H9 (cell line): ENCODE measurements at regions not wholly inside any gene's neighbourhood (a gene's known extent, or its start where the extent isn't known, plus 50 kb on each side); places are given as distances from the start of the nearest gene placed in this dataset.

Experiments
- DNase-seq: peaks from one replicate; pipeline ENCODE4 v3.0.0-alpha.2; 2017
- H2AFZ ChIP-seq: one replicate; pipeline ENCODE4 v1.6.1; 2013; ENCODE audit warnings: mild to moderate bottlenecking, low read length, control low read depth, moderate library complexity
- H2AK5ac ChIP-seq: 2 replicates; pipeline ENCODE4 v1.6.1; 2013; ENCODE audit warnings: low read length, control low read depth, mixed read lengths; ENCODE audit not compliant: insufficient read length
- H2BK120ac ChIP-seq: one replicate; pipeline ENCODE4 v1.6.1; 2013; ENCODE audit warnings: low read depth, mild to moderate bottlenecking, low read length, control low read depth, inconsistent platforms; ENCODE audit not compliant: poor library complexity, severe bottlenecking
- H2BK12ac ChIP-seq: 2 replicates; pipeline ENCODE4 v1.6.1; 2013; ENCODE audit warnings: low read length, control low read depth, mixed read lengths, low read depth; ENCODE audit not compliant: insufficient read length
- H2BK15ac ChIP-seq: 2 replicates; pipeline ENCODE4 v1.6.1; 2013; ENCODE audit warnings: low read depth, low read length, control low read depth
- H2BK20ac ChIP-seq: one replicate; pipeline ENCODE4 v1.6.1; 2013; ENCODE audit warnings: low read depth, mild to moderate bottlenecking, low read length, control low read depth, inconsistent platforms; ENCODE audit not compliant: poor library complexity, severe bottlenecking
- H2BK5ac ChIP-seq: 2 replicates; pipeline ENCODE4 v1.6.1; 2013; ENCODE audit warnings: low read length, control low read depth, mixed read lengths; ENCODE audit not compliant: insufficient read length
- H3K14ac ChIP-seq: 2 replicates; pipeline ENCODE4 v1.6.1; 2013; ENCODE audit warnings: low read length, control low read depth; ENCODE audit not compliant: insufficient read depth
- H3K18ac ChIP-seq: 2 replicates; pipeline ENCODE4 v1.6.1; 2013; ENCODE audit warnings: low read depth, mild to moderate bottlenecking, mixed read lengths, low read length, control low read depth; ENCODE audit not compliant: insufficient read length
- H3K23ac ChIP-seq: 2 replicates; pipeline ENCODE4 v1.6.1; 2013; ENCODE audit warnings: low read length, control low read depth, mixed read lengths, low read depth; ENCODE audit not compliant: insufficient read length
- H3K23me2 ChIP-seq: 2 replicates; pipeline ENCODE4 v1.6.1; 2013; ENCODE audit warnings: low read depth, mild to moderate bottlenecking, mixed read lengths, low read length, control low read depth; ENCODE audit not compliant: insufficient read length, poor library complexity, severe bottlenecking
- H3K27ac ChIP-seq: 2 replicates; pipeline ENCODE4 v1.5.1; 2013; ENCODE audit warnings: low read length, control low read depth, mixed read lengths, low read depth; ENCODE audit not compliant: insufficient read length
- H3K27me3 ChIP-seq: 2 replicates; pipeline ENCODE4 v1.6.1; 2013; ENCODE audit warnings: low read length, control low read depth, inconsistent platforms; ENCODE audit not compliant: insufficient read depth
- H3K4ac ChIP-seq: 2 replicates; pipeline ENCODE4 v1.6.1; 2013; ENCODE audit warnings: low read depth, mild to moderate bottlenecking, control low read depth, inconsistent platforms, low read length, moderate library complexity
- H3K4me1 ChIP-seq: 2 replicates; pipeline ENCODE4 v1.6.1; 2013; ENCODE audit warnings: low read length, control low read depth, inconsistent platforms; ENCODE audit not compliant: insufficient read depth
- H3K4me2 ChIP-seq: 2 replicates; pipeline ENCODE4 v1.6.1; 2013; ENCODE audit warnings: low read length, control low read depth, mixed read lengths; ENCODE audit not compliant: insufficient read length, insufficient read depth
- H3K56ac ChIP-seq: 2 replicates; pipeline ENCODE4 v1.6.1; 2013; ENCODE audit warnings: low read depth, mild to moderate bottlenecking, mixed read lengths, low read length, control low read depth; ENCODE audit not compliant: insufficient read length
- H3K79me1 ChIP-seq: 2 replicates; pipeline ENCODE4 v1.6.1; 2013; ENCODE audit warnings: low read depth, mild to moderate bottlenecking, moderate library complexity, low read length, control low read depth, inconsistent platforms; ENCODE audit not compliant: insufficient read depth, poor library complexity, severe bottlenecking
- H3K79me2 ChIP-seq: 2 replicates; pipeline ENCODE4 v1.6.1; 2013; ENCODE audit warnings: low read length, control low read depth, inconsistent platforms; ENCODE audit not compliant: insufficient read depth
- H3K9ac ChIP-seq: 2 replicates; pipeline ENCODE4 v1.6.1; 2013; ENCODE audit warnings: low read length, control low read depth, mixed read lengths; ENCODE audit not compliant: insufficient read length; ENCODE audit errors: extremely low read depth
- H3K9me3 ChIP-seq: one replicate; pipeline ENCODE4 v1.6.1; 2013; ENCODE audit warnings: low read depth, low read length, inconsistent platforms; ENCODE audit not compliant: control insufficient read depth
- H3T11ph ChIP-seq: one replicate; pipeline ENCODE4 v1.6.1; 2013; ENCODE audit warnings: mild to moderate bottlenecking, low read length, control low read depth, inconsistent platforms
- H4K20me1 ChIP-seq: one replicate; pipeline ENCODE4 v1.6.1; 2013; ENCODE audit not compliant: control insufficient read depth, insufficient read length, insufficient read depth
- H4K5ac ChIP-seq: 2 replicates; pipeline ENCODE4 v1.6.1; 2013; ENCODE audit warnings: low read depth, mild to moderate bottlenecking, mixed read lengths, low read length, control low read depth; ENCODE audit not compliant: insufficient read length
- H4K8ac ChIP-seq: replicated peaks from 2 replicates; pipeline ENCODE4 v1.6.1; 2013; ENCODE audit warnings: low read length, control low read depth, mixed read lengths, low read depth; ENCODE audit not compliant: insufficient read length
- H4K91ac ChIP-seq: 2 replicates; pipeline ENCODE4 v1.6.1; 2013; ENCODE audit warnings: low read depth, mild to moderate bottlenecking, moderate library complexity, mixed read lengths, low read length, control low read depth; ENCODE audit not compliant: insufficient read length
- H3K27ac Mint-ChIP-seq, 3 experiments: 2 replicates in 2 of 3; 3 replicates in 1 of 3; pipeline ENCODE4 v1.8.0; 2020 to 2021; ENCODE audit warnings: mixed read lengths in 3 of 3, mild to moderate bottlenecking in 1 of 3, moderate library complexity in 1 of 3
- H3K27me3 Mint-ChIP-seq: 2 replicates; pipeline ENCODE4 v1.8.0; 2021; ENCODE audit warnings: low read depth, mild to moderate bottlenecking, moderate library complexity, mixed read lengths
- H3K36me3 Mint-ChIP-seq, 3 experiments: 2 replicates in 2 of 3; 3 replicates in 1 of 3; pipeline ENCODE4 v1.8.0; 2020 to 2021; ENCODE audit warnings: low read depth in 3 of 3, mixed read lengths in 3 of 3; ENCODE audit not compliant: insufficient read depth in 1 of 3
- H3K4me1 Mint-ChIP-seq, 2 experiments: 2 replicates each; pipeline ENCODE4 v1.8.0; 2020; ENCODE audit warnings: mixed read lengths in 2 of 2
- H3K4me3 Mint-ChIP-seq, 2 experiments: 2 replicates in 1 of 2; 3 replicates in 1 of 2; pipeline ENCODE4 v1.8.0; 2020 to 2021; ENCODE audit warnings: mild to moderate bottlenecking in 2 of 2, mixed read lengths in 2 of 2, moderate library complexity in 1 of 2
- H3K9me3 Mint-ChIP-seq, 2 experiments: 2 replicates in 1 of 2; 3 replicates in 1 of 2; pipeline ENCODE4 v1.8.0; 2020; ENCODE audit warnings: mild to moderate bottlenecking in 2 of 2, mixed read lengths in 2 of 2, moderate library complexity in 1 of 2
- WGBS: extraction: QIAGEN DNeasy Blood & Tissue Kit; methylation state at CpG from one replicate; pipeline ENCODE4 v1.1.7; 2013; ENCODE audit warnings: missing lambda C conversion rate, low lambda C conversion rate, mixed read lengths; ENCODE audit not compliant: insufficient read length; ENCODE audit errors: extremely low coverage; 5-methylcytosine and 5-hydroxymethylcytosine counted together
- TF ChIP-seq, protein P1 (sequence below): fragments of 200-600 bp; sonication (generic); conservative IDR thresholded peaks from 3 replicates; pipeline ENCODE4 v1.8.0; 2021; ENCODE audit warnings: antibody characterized with exemption, mild to moderate bottlenecking

DNA sequence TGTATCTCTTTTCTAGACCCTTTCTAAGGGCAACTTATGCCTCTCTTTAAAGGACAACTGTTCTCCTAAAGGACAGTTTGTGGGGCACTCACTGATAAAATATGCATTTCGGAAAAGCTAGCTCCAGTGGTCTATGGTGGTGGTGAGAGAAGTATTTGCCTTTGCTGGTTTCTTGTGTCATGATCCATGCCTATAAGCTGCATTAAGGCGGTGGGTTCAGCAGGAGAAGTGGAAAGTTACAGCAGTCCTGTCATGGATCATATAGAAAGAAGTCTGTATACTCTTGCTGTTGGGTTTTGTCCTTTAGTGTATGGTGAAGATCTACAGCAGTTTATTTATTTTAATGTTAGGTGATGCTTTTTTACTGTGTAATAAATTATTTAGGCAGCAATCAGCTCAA, 563.9 kb upstream of the PSMD7 start:
- no peaks in the 10 kb centered on the region for H3K9me3 ChIP-seq
- no peaks in the 10 kb centered on the region for H3K4me1 Mint-ChIP-seq

More for the DNA sequence above, 563.9 kb upstream of the PSMD7 start:
- H3K79me1 ChIP-seq, result no peaks in the 10 kb centered on the region
- no peak for DNase-seq
- H3K79me2 ChIP-seq, result no peaks in the 10 kb centered on the region
- no peaks in the 10 kb centered on the region for H3K4me1 ChIP-seq
- H3K4me2 ChIP-seq, result no peak overlapping the region
- H3K9ac ChIP-seq, result no peak overlapping the region
- H2BK15ac ChIP-seq, result no peak overlapping the region
- H2AFZ ChIP-seq, result no peak overlapping the region
- H3T11ph ChIP-seq, result no peak overlapping the region
- Mint-ChIP-seq H3K27me3 (no peaks in the 10 kb centered on the region; the same call in 1 of the 2 replicates), H3K36me3 (peaks cover 3 to 26% (median 7%) of the 10 kb centered on the region in 3 experiments; a peak in 6 of 7 replicates), H3K4me3 (no peak overlapping the region), H3K27ac (no peak overlapping the region), H3K9me3 (peaks cover 21 to 24% of the 10 kb centered on the region in 2 experiments)
- no CpG with 5 or more reads among the region's 2 CpGs for WGBS
- no peak overlapping the region for H4K8ac ChIP-seq
- H2BK5ac ChIP-seq, result no peak overlapping the region
- H3K4ac ChIP-seq, result no peak overlapping the region
- no peak overlapping the region for H3K56ac ChIP-seq
- no peak overlapping the region for H3K18ac ChIP-seq
- H3K23me2 ChIP-seq, result no peaks in the 10 kb centered on the region
- no peak overlapping the region for H4K5ac ChIP-seq
- H2BK120ac ChIP-seq, result no peak overlapping the region
- H4K20me1 ChIP-seq, result no peaks in the 10 kb centered on the region
- no peak overlapping the region for H2AK5ac ChIP-seq
- no peak overlapping the region for H2BK12ac ChIP-seq
- H4K91ac ChIP-seq, result no peak overlapping the region
- H3K14ac ChIP-seq, result no peak overlapping the region
- H3K23ac ChIP-seq, result no peak overlapping the region
- H2BK20ac ChIP-seq, result no peak overlapping the region
- TF ChIP-seq, protein P1, sequence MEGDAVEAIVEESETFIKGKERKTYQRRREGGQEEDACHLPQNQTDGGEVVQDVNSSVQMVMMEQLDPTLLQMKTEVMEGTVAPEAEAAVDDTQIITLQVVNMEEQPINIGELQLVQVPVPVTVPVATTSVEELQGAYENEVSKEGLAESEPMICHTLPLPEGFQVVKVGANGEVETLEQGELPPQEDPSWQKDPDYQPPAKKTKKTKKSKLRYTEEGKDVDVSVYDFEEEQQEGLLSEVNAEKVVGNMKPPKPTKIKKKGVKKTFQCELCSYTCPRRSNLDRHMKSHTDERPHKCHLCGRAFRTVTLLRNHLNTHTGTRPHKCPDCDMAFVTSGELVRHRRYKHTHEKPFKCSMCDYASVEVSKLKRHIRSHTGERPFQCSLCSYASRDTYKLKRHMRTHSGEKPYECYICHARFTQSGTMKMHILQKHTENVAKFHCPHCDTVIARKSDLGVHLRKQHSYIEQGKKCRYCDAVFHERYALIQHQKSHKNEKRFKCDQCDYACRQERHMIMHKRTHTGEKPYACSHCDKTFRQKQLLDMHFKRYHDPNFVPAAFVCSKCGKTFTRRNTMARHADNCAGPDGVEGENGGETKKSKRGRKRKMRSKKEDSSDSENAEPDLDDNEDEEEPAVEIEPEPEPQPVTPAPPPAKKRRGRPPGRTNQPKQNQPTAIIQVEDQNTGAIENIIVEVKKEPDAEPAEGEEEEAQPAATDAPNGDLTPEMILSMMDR, result no peak
- no peak overlapping the region for H3K27ac ChIP-seq
- H3K27me3 ChIP-seq, result no peaks in the 10 kb centered on the region
